Glomerular visceral epithelial cell (primary cell): ENCODE measurements at regions not wholly inside any gene's neighbourhood (a gene's known extent, or its start where the extent isn't known, plus 50 kb on each side); places are given as distances from the start of the nearest gene placed in this dataset.
"Not testable (repeated sequence)": the region's sequence is repeated elsewhere in the genome, so short reads cannot be mapped to it uniquely, and the experiment has no call there.

Experiments used
- DNase-seq: peaks from one replicate; pipeline ENCODE4 v3.0.0-alpha.2; 2016; ENCODE audit errors: extremely low spot score

GRCh38 chr5:154624341-154624740 lies 130.8 kb upstream of the LARP1 start:
- DNase-seq, result no peak

DNA sequence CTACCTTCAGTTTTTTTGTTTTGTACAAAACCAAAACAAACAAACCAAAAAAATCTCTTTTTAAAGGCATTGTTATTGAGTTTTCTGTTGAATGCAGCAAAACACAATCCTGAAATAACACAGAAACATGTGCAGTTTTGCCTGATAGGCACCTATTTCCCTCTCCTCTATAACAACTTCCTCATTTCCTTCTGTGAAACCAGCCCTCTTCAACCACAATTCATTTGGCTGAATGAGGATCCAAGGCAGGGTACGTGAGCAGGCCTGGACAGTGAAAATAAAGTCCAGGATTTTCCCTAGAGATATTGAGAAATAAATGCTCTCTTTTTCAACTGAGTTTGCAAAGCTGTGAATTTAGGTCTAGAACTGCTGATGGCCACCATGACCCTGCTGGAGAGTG lies 134.8 kb upstream of the LARP1 start:
- no peak for DNase-seq

GRCh38 chr5:154618696-154619095 lies 136.5 kb upstream of the LARP1 start:
- no peak for DNase-seq

DNA sequence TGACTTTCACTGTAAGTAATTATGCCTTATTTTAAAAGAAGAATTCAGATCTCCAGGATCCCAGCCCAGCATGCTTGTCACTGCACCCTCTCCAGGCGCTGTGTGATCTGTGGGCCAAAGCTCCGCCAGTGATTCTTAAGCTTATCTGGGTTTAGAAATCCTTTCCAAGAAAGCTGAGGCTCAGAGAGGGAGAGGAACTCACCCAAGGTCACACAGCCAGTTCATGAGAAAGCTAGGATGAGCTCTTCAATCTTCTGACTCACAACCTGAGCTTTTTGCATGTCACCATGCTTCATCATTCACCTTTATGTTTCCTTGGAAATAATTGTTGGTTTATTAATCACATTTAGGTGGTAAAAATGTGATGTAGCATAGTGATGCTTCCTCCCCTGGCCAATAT lies 136.6 kb upstream of the HAND1 start:
- DNase-seq, result no peak

DNA sequence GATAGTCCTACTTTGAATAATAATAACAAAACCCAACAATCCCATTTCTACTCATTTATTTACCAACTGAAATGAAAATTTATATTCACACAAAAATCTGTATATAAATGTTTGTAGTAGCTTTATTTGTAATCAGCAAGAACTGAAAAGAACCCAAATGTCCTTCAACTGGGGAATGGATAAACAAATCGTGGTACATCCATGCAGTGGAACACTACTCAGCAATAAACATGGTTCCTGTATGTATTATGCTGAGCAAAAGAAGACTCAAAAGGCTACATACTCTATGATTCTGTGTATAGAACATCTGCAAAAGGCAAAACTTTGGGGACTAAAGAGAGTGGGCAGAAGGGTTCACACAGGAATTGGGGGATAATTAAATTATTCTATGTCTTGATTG lies 136.1 kb upstream of the HAND1 start:
- no peak for DNase-seq

- no peak for DNase-seq
Measured at GRCh38 chr5:154612666-154613065, 134.6 kb upstream of the HAND1 start.

DNA sequence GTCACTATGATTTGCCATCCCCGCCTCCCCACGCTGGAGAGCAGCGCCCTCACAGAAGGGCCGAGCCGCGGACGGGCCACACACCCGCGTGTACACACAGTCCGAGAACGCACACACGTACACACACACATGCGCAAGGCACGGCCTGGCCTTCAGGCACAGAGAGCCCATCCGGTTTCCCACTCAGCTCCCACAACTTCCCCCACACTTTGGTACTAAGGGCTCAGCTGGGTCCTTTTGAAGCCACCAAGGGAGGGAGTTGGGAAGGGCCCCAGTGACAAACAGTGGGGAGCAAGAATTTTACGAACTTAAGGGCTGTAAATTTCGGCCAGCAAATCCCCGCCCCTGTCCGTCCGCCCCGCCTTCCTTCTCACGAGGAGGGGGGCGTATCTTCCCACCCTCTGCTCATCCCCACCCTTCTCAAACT lies 133.3 kb upstream of the HAND1 start:
- DNase-seq, result no peak

- peak; percentile 68 for DNase-seq
Measured at GRCh38 chr5:154610321-154611154, 132.5 kb upstream of the HAND1 start.

- no peak for DNase-seq
Measured at GRCh38 chr5:154609251-154609650, 131.2 kb upstream of the HAND1 start.

- no peak for DNase-seq
Measured at GRCh38 chr5:154608531-154609011, 130.5 kb upstream of the HAND1 start.

GRCh38 chr5:154607746-154608145 lies 129.7 kb upstream of the HAND1 start:
- DNase-seq, result no peak

DNA sequence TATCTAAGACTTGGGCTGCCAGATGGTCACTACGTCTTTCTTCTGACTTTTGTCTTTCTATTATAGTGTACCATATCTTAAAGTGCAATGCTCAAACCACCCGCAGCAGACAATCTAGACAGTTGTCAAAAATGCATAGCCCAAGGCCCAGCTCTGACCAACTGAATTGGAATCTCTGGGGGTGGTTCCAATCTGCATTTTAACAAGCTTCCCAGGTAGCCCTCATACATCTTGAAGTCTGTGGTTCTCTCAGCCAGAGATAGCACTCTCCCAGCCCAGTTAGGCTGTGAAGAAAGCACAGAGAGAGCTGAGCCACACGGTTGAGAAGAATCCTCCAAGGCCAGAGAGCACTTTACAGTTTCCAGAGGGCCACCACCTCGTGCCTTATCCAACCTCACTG lies 128.2 kb upstream of the HAND1 start:
- DNase-seq, result no peak

- DNase-seq, result peak; percentile 11
Measured at GRCh38 chr5:154603953-154604679, 126.1 kb upstream of the HAND1 start.

GRCh38 chr5:154603485-154603884 lies 125.5 kb upstream of the HAND1 start:
- DNase-seq, result no peak

GRCh38 chr5:154603011-154603410 lies 125.0 kb upstream of the HAND1 start:
- no peak for DNase-seq

DNA sequence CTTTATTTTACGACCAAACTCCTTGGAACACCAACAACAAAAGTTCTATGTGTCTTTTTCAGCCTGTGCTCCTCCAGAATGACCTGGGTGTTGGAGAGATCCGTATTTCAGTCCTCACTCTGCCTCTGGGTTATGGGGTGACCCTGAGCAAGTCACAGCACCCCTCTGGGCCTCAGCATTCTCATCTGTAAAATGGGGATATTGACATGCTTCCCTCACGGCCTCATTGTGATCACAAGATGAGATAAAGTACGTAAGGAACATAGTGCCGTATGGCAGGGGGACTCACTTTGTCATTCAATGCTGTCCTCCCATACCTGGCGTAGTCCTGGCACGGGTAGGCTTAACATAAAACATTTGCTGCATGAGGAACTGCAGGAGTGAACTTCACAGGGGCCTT lies 123.0 kb upstream of the HAND1 start:
- DNase-seq, result no peak

GRCh38 chr5:154598021-154598420 lies 120.0 kb upstream of the HAND1 start:
- DNase-seq, result no peak

DNA sequence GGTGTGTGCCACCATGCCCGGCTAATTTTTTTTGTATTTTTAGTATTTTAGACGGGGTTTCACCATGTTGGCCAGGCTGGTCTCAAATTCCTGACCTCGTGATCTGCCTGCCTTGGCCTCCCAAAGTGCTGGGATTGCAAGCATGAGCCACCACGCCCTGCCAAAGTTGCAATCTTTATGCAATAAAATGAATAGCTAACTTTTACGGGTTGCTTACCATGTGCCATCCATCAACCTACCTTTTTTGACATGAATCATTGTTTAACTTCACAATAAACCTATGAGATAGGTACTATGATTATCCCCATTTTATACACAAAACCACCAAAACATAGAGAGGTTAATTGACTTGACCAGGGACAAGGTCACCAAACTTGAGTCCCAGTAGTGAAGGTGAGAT lies 118.8 kb upstream of the HAND1 start:
- not testable (repeated sequence) for DNase-seq

DNA sequence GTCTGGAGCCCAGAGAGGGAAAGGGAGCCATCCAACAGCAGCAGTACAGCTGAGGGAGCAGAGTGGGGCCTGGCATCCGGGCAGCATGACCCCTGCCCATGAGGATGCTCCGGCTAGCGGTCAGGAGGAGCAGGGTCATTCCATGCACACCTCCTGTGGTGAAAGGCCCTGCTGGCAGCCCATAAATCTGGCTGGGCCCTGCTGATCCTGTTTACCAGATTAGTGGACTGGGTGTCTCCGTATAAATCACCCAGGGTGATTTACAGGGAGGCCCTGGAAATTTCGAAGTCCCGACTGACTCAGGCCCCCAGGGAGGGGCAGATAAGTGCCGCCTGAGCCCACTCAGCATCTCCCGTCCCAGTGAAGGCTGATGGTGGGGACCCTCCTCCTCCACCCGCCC lies 117.6 kb upstream of the HAND1 start:
- no peak for DNase-seq

- no peak for DNase-seq
Measured at GRCh38 chr5:154593796-154594195, 115.8 kb upstream of the HAND1 start.

GRCh38 chr5:154593071-154593470 lies 115.0 kb upstream of the HAND1 start:
- DNase-seq, result no peak

- DNase-seq, result no peak
Measured at GRCh38 chr5:154590093-154590724, 112.2 kb upstream of the HAND1 start.

DNA sequence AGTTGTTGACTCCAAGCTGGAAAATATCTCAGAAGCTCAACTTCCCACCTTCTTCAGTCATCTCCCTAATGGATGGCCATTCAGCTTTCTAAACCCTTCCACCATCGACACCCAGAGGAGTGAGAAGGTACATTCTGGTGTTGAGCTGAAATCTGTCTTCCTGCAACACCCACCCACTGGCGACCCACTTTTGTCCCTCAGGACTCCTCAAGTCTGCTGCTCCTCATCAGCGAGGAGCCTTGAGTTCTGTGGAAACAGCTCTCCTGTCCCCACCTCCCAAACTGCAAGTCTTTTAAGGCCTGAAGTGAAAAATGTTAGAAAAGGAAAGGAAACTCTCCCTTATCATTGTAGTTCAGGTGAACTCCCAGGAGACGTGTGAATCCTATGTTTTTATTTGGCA lies 111.5 kb upstream of the HAND1 start:
- DNase-seq, result no peak
